ENCODE measurements at regions not wholly inside any gene's neighbourhood (a gene's known extent, or its start where the extent isn't known, plus 50 kb on each side); places are given as distances from the start of the nearest gene placed in this dataset.

DNA sequence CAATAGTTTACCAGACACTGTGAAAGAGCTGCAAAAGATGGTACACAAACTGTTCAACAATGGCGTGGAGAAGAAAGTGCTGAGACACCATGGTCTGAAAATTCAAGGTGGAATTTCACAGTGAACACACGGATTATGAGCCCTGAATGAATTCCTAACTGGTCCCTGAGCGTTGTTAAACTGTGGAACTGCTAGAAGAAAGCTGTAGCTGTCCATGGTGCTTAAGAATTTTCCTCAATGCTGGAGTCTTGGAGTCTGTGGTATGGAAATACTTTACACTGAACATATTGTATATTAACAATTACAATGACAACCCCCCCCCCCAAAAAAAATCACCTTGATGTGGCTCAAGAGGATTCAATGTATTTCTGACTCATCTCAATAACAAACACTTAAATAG is 68.5 kb downstream of the SLC24A2 start:
- no peak overlapping the region for H3K4me2 ChIP-seq (ENCODE audit: low read depth, low read length)
- no peaks in the 10 kb centered on the region for H3K36me3 ChIP-seq (replicated peaks; ENCODE audit: insufficient read depth, low read length)
- H3K9ac ChIP-seq (ENCODE audit: low read length), result no peak overlapping the region
- no peaks in the 10 kb centered on the region for H3K27me3 ChIP-seq (replicated peaks; ENCODE audit: insufficient read depth, low read length)
- H3K79me2 ChIP-seq (ENCODE audit: low read length), result no peaks in the 10 kb centered on the region
- H3K4me3 ChIP-seq (ENCODE audit: low read length), result no peak overlapping the region
- no peaks in the 10 kb centered on the region for H4K20me1 ChIP-seq (ENCODE audit: insufficient read depth, low read length)
- no peak overlapping the region for H3K27ac ChIP-seq (ENCODE audit: low read length)
- H3K9me3 ChIP-seq (replicated peaks; ENCODE audit: insufficient read depth, low read length), result no peaks in the 10 kb centered on the region
- no peak for TF ChIP-seq EZH2phosphoT487 (IDR thresholded peaks at IDR 0.05; ENCODE audit: low read length)
- TF ChIP-seq, protein P1, sequence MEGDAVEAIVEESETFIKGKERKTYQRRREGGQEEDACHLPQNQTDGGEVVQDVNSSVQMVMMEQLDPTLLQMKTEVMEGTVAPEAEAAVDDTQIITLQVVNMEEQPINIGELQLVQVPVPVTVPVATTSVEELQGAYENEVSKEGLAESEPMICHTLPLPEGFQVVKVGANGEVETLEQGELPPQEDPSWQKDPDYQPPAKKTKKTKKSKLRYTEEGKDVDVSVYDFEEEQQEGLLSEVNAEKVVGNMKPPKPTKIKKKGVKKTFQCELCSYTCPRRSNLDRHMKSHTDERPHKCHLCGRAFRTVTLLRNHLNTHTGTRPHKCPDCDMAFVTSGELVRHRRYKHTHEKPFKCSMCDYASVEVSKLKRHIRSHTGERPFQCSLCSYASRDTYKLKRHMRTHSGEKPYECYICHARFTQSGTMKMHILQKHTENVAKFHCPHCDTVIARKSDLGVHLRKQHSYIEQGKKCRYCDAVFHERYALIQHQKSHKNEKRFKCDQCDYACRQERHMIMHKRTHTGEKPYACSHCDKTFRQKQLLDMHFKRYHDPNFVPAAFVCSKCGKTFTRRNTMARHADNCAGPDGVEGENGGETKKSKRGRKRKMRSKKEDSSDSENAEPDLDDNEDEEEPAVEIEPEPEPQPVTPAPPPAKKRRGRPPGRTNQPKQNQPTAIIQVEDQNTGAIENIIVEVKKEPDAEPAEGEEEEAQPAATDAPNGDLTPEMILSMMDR (IDR thresholded peaks at IDR 0.05; ENCODE audit: low read length), result no peak
- no peak for TF ChIP-seq EZH2 (optimal IDR thresholded peaks at IDR 0.05; ENCODE audit: low read depth, low read length)
- H3K9me2 ChIP-seq (replicated peaks; ENCODE audit: insufficient read depth, low read length), result no peaks in the 10 kb centered on the region
- no peak overlapping the region for H2AFZ ChIP-seq (ENCODE audit: low read length)
- no peaks in the 10 kb centered on the region for H3F3A ChIP-seq (ENCODE audit: insufficient read depth, low read length)
- DNase-seq, result no peak
- H3K4me1 ChIP-seq (ENCODE audit: low read length), result no peaks in the 10 kb centered on the region

DNA sequence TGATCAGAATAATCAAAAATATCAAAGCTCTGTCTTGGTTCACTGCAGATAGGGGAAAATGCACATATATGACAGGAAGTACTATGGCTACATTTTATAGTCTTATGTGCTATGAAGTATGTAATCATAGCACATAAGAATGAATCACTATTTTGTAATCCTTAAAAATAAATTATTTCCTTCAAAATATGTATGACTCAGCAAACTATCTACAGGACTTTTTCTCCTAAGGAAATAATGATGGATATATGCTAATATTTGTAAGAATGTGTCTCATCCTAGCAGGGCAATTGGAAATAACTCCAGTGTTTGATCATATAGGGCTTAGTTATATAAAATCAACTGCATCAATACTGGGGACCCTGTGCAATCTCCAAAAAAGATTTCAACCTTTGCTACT is 85.1 kb downstream of the SLC24A2 start:
- Histone ChIP-seq H3K36me3 (replicated peaks; ENCODE audit: insufficient read depth, low read length) (no peaks in the 10 kb centered on the region), H3K4me1 (ENCODE audit: low read length) (peaks cover 10% of the 10 kb centered on the region), H3K79me2 (ENCODE audit: low read length) (no peaks in the 10 kb centered on the region), H3K9me2 (replicated peaks; ENCODE audit: insufficient read depth, low read length) (no peaks in the 10 kb centered on the region), H3K4me3 (ENCODE audit: low read length) (no peak overlapping the region), H3F3A (ENCODE audit: insufficient read depth, low read length) (no peaks in the 10 kb centered on the region), H3K9me3 (replicated peaks; ENCODE audit: insufficient read depth, low read length) (no peaks in the 10 kb centered on the region), H3K27ac (ENCODE audit: low read length) (no peak overlapping the region), H3K9ac (ENCODE audit: low read length) (no peak overlapping the region), H3K4me2 (ENCODE audit: low read depth, low read length) (no peak overlapping the region), H2AFZ (ENCODE audit: low read length) (no peak overlapping the region), H3K27me3 (replicated peaks; ENCODE audit: insufficient read depth, low read length) (no peaks in the 10 kb centered on the region), H4K20me1 (ENCODE audit: insufficient read depth, low read length) (no peaks in the 10 kb centered on the region)
- TF ChIP-seq, protein P1 (IDR thresholded peaks at IDR 0.05; ENCODE audit: low read length), result no peak
- TF ChIP-seq EZH2phosphoT487 (IDR thresholded peaks at IDR 0.05; ENCODE audit: low read length) (no peak), EZH2 (optimal IDR thresholded peaks at IDR 0.05; ENCODE audit: low read depth, low read length) (no peak)
- DNase-seq, result no peak

- Histone ChIP-seq H3K9ac (ENCODE audit: low read length) (no peak overlapping the region), H3K27me3 (replicated peaks; ENCODE audit: insufficient read depth, low read length) (no peaks in the 10 kb centered on the region), H3K4me3 (ENCODE audit: low read length) (no peak overlapping the region), H3K9me2 (replicated peaks; ENCODE audit: insufficient read depth, low read length) (no peaks in the 10 kb centered on the region), H2AFZ (ENCODE audit: low read length) (no peak overlapping the region), H4K20me1 (ENCODE audit: insufficient read depth, low read length) (no peaks in the 10 kb centered on the region), H3K9me3 (replicated peaks; ENCODE audit: insufficient read depth, low read length) (no peaks in the 10 kb centered on the region), H3K36me3 (replicated peaks; ENCODE audit: insufficient read depth, low read length) (no peaks in the 10 kb centered on the region), H3K27ac (ENCODE audit: low read length) (no peak overlapping the region), H3K4me1 (ENCODE audit: low read length) (peaks cover 10% of the 10 kb centered on the region), H3K4me2 (ENCODE audit: low read depth, low read length) (no peak overlapping the region), H3F3A (ENCODE audit: insufficient read depth, low read length) (no peaks in the 10 kb centered on the region), H3K79me2 (ENCODE audit: low read length) (no peaks in the 10 kb centered on the region)
- no peak for TF ChIP-seq EZH2 (optimal IDR thresholded peaks at IDR 0.05; ENCODE audit: low read depth, low read length)
- TF ChIP-seq, protein P1 (IDR thresholded peaks at IDR 0.05; ENCODE audit: low read length), result no peak
- no peak for DNase-seq
Measured at GRCh38 chr9:19701991-19702390, 86.8 kb downstream of the SLC24A2 start.

All from MM.1S (cell line).